ENCODE measurements at regions not wholly inside any gene's neighbourhood (a gene's known extent, or its start where the extent isn't known, plus 50 kb on each side); places are given as distances from the start of the nearest gene placed in this dataset.

- TF ChIP-seq CTCF (IDR thresholded peaks at IDR 0.05) (no peak), POLR2A (IDR thresholded peaks at IDR 0.05) (no peak)
Observed at GRCh38 chr2:111715987-111716904, 167.7 kb downstream of the ANAPC1 start.

Measured in esophagus squamous epithelium (tissue), 4 donors.